T-helper 1 cell treated with Interleukin-12 subunit alpha and Interleukin-12 subunit beta and Interleukin-4 antibody, amounts not matched to agents 30 μg/mL and 1 μg/mL, for 36 hours (primary cell): ENCODE measurements at regions not wholly inside any gene's neighbourhood (a gene's known extent, or its start where the extent isn't known, plus 50 kb on each side); places are given as distances from the start of the nearest gene placed in this dataset.

ENCODE experiments used
- H3K27ac Mint-ChIP-seq: one replicate; pipeline ENCODE4 v1.8.0; 2021; ENCODE audit warnings: mild to moderate bottlenecking, mixed read lengths
- H3K27me3 Mint-ChIP-seq: one replicate; pipeline ENCODE4 v1.8.0; 2021; ENCODE audit warnings: low read depth, mixed read lengths
- H3K36me3 Mint-ChIP-seq: one replicate; pipeline ENCODE4 v1.8.0; 2021; ENCODE audit warnings: low read depth, mixed read lengths
- H3K4me1 Mint-ChIP-seq: one replicate; pipeline ENCODE4 v1.8.0; 2021; ENCODE audit warnings: low read depth, mixed read lengths
- H3K4me3 Mint-ChIP-seq: one replicate; pipeline ENCODE4 v1.8.0; 2021; ENCODE audit warnings: mild to moderate bottlenecking, moderate library complexity, mixed read lengths
- H3K9me3 Mint-ChIP-seq: one replicate; pipeline ENCODE4 v1.8.0; 2021; ENCODE audit warnings: mixed read lengths

GRCh38 chr14:64639340-64639821, 64.8 kb upstream of the PLEKHG3 start:
- no peak overlapping the region for H3K27ac Mint-ChIP-seq
- H3K27me3 Mint-ChIP-seq, result peaks cover 20% of the 10 kb centered on the region
- no peaks in the 10 kb centered on the region for H3K9me3 Mint-ChIP-seq
- no peak overlapping the region for H3K4me3 Mint-ChIP-seq
- peaks cover 3% of the 10 kb centered on the region for H3K4me1 Mint-ChIP-seq
- H3K36me3 Mint-ChIP-seq, result no peaks in the 10 kb centered on the region

GRCh38 chr14:64640839-64641238, 63.4 kb upstream of the PLEKHG3 start:
- peaks cover 20% of the 10 kb centered on the region for H3K27me3 Mint-ChIP-seq
- no peak overlapping the region for H3K4me3 Mint-ChIP-seq
- H3K36me3 Mint-ChIP-seq, result no peaks in the 10 kb centered on the region
- peaks cover 3% of the 10 kb centered on the region for H3K4me1 Mint-ChIP-seq
- no peak overlapping the region for H3K27ac Mint-ChIP-seq
- no peaks in the 10 kb centered on the region for H3K9me3 Mint-ChIP-seq

GRCh38 chr14:64641760-64642159, 62.5 kb upstream of the PLEKHG3 start:
- Mint-ChIP-seq H3K27me3 (peaks cover 20% of the 10 kb centered on the region), H3K27ac (no peak overlapping the region), H3K4me1 (peaks cover 2% of the 10 kb centered on the region), H3K9me3 (no peaks in the 10 kb centered on the region), H3K4me3 (no peak overlapping the region), H3K36me3 (no peaks in the 10 kb centered on the region)

GRCh38 chr14:64643709-64644108, 60.5 kb upstream of the PLEKHG3 start:
- H3K9me3 Mint-ChIP-seq, result no peaks in the 10 kb centered on the region
- H3K4me1 Mint-ChIP-seq, result no peaks in the 10 kb centered on the region
- H3K27me3 Mint-ChIP-seq, result peaks cover 21% of the 10 kb centered on the region
- no peak overlapping the region for H3K4me3 Mint-ChIP-seq
- no peak overlapping the region for H3K27ac Mint-ChIP-seq
- no peaks in the 10 kb centered on the region for H3K36me3 Mint-ChIP-seq

GRCh38 chr14:64644629-64645028, 59.6 kb upstream of the PLEKHG3 start:
- no peak overlapping the region for H3K27ac Mint-ChIP-seq

GRCh38 chr14:64645220-64645892, 58.9 kb upstream of the PLEKHG3 start:
- no peak overlapping the region for H3K27ac Mint-ChIP-seq
- H3K4me1 Mint-ChIP-seq, result no peaks in the 10 kb centered on the region
- H3K4me3 Mint-ChIP-seq, result no peak overlapping the region
- no peaks in the 10 kb centered on the region for H3K9me3 Mint-ChIP-seq
- no peaks in the 10 kb centered on the region for H3K36me3 Mint-ChIP-seq
- H3K27me3 Mint-ChIP-seq, result peaks cover 30% of the 10 kb centered on the region

More at GRCh38 chr14:64644629-64645028, 59.6 kb upstream of the PLEKHG3 start:
- H3K9me3 Mint-ChIP-seq, result no peaks in the 10 kb centered on the region
- H3K4me1 Mint-ChIP-seq, result no peaks in the 10 kb centered on the region
- peaks cover 25% of the 10 kb centered on the region for H3K27me3 Mint-ChIP-seq
- no peak overlapping the region for H3K4me3 Mint-ChIP-seq
- no peaks in the 10 kb centered on the region for H3K36me3 Mint-ChIP-seq

GRCh38 chr14:64646103-64646502, 58.1 kb upstream of the PLEKHG3 start:
- H3K4me1 Mint-ChIP-seq, result no peaks in the 10 kb centered on the region
- no peak overlapping the region for H3K4me3 Mint-ChIP-seq
- H3K27ac Mint-ChIP-seq, result no peak overlapping the region
- H3K9me3 Mint-ChIP-seq, result no peaks in the 10 kb centered on the region
- peaks cover 30% of the 10 kb centered on the region for H3K27me3 Mint-ChIP-seq
- no peaks in the 10 kb centered on the region for H3K36me3 Mint-ChIP-seq

- no peak overlapping the region for H3K4me3 Mint-ChIP-seq
- H3K9me3 Mint-ChIP-seq, result no peaks in the 10 kb centered on the region
- no peaks in the 10 kb centered on the region for H3K36me3 Mint-ChIP-seq
- H3K27me3 Mint-ChIP-seq, result peaks cover 26% of the 10 kb centered on the region
- no peak overlapping the region for H3K27ac Mint-ChIP-seq
- peaks cover 6% of the 10 kb centered on the region for H3K4me1 Mint-ChIP-seq
Measured at GRCh38 chr14:64649383-64649998, 54.7 kb upstream of the PLEKHG3 start.

GRCh38 chr14:64653900-64654245, 50.4 kb upstream of the PLEKHG3 start:
- H3K27me3 Mint-ChIP-seq, result peaks cover 22% of the 10 kb centered on the region
- no peaks in the 10 kb centered on the region for H3K9me3 Mint-ChIP-seq
- H3K4me1 Mint-ChIP-seq, result peaks cover 12% of the 10 kb centered on the region
- H3K36me3 Mint-ChIP-seq, result no peaks in the 10 kb centered on the region
- H3K27ac Mint-ChIP-seq, result peak overlapping the region; percentile 10
- no peak overlapping the region for H3K4me3 Mint-ChIP-seq

GRCh38 chr14:64654246-64654900, 49.9 kb upstream of the PLEKHG3 start:
- Mint-ChIP-seq H3K27ac (peak overlapping the region; percentile 10), H3K27me3 (peaks cover 26% of the 10 kb centered on the region), H3K4me3 (no peak overlapping the region), H3K4me1 (peaks cover 15% of the 10 kb centered on the region), H3K9me3 (no peaks in the 10 kb centered on the region), H3K36me3 (no peaks in the 10 kb centered on the region)
